Stimulated activated CD8-positive, alpha-beta memory T cell treated with anti-CD3 and anti-CD28 coated beads, Interleukin-2, amount 100 ng/mL, for 1 hour (primary cell): ENCODE measurements at regions not wholly inside any gene's neighbourhood (a gene's known extent, or its start where the extent isn't known, plus 50 kb on each side); places are given as distances from the start of the nearest gene placed in this dataset.

ENCODE experiments used
- DNase-seq, 2 donors: peaks; one replicate each; pipeline ENCODE4 v3.0.0-alpha.2; 2020; ENCODE audit warnings: low read depth in 2 of 2

- no peak for DNase-seq
Observed at GRCh38 chr2:181380581-181380980, 76.6 kb upstream of the ITGA4 start.

GRCh38 chr2:181384923-181385322 is 72.3 kb upstream of the ITGA4 start:
- no peak for DNase-seq

GRCh38 chr2:181389524-181389923 is 67.7 kb upstream of the ITGA4 start:
- DNase-seq, result no peak

- DNase-seq, result no peak
Observed at GRCh38 chr2:181393472-181393871, 63.7 kb upstream of the ITGA4 start.

GRCh38 chr2:181394741-181395437 is 62.3 kb upstream of the ITGA4 start:
- no peak for DNase-seq

GRCh38 chr2:181395851-181396250 is 61.3 kb upstream of the ITGA4 start:
- no peak for DNase-seq

GRCh38 chr2:181396256-181397123 is 60.7 kb upstream of the ITGA4 start:
- DNase-seq, result no peak

- DNase-seq, result no peak
Observed at GRCh38 chr2:181397331-181397730, 59.9 kb upstream of the ITGA4 start.

- no peak for DNase-seq
Observed at GRCh38 chr2:181398000-181398399, 59.2 kb upstream of the ITGA4 start.

- no peak for DNase-seq
Observed at GRCh38 chr2:181399027-181399426, 58.2 kb upstream of the ITGA4 start.

GRCh38 chr2:181404472-181404871 is 52.7 kb upstream of the ITGA4 start:
- DNase-seq, result no peak

GRCh38 chr2:181407171-181407570 is 50.0 kb upstream of the ITGA4 start:
- no peak for DNase-seq
